ENCODE measurements at regions not wholly inside any gene's neighbourhood (a gene's known extent, or its start where the extent isn't known, plus 50 kb on each side); places are given as distances from the start of the nearest gene placed in this dataset.

DNA sequence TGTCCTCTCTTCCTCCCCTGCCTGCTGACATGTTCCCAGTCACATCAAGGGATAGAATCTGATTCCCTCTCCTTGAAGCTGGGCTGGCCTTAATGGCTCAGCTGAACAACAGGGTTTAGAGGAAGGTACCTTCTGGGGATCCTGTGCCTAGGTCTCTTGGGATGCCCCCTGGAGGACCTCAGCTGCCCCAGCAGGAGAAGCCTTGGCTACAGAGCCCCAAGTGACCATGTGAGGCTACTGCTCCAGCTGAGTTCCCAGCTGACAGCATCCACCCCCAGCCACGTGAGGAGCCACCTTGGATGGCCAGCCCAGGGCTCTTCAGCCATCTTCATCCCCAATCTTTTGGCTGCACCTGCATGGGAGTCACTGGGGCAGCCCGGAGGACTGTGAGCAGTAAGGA is 1499.3 kb downstream of the TBC1D22A start:
- TF ChIP-seq CTCF (conservative IDR thresholded peaks at IDR 0.05; ENCODE audit: low read length) (no peak; the same call in 1 of the 2 replicates), EZH2phosphoT487 (IDR thresholded peaks at IDR 0.05; ENCODE audit: borderline replicate concordance) (no peak)
